ENCODE measurements at regions not wholly inside any gene's neighbourhood (a gene's known extent, or its start where the extent isn't known, plus 50 kb on each side); places are given as distances from the start of the nearest gene placed in this dataset.

DNA sequence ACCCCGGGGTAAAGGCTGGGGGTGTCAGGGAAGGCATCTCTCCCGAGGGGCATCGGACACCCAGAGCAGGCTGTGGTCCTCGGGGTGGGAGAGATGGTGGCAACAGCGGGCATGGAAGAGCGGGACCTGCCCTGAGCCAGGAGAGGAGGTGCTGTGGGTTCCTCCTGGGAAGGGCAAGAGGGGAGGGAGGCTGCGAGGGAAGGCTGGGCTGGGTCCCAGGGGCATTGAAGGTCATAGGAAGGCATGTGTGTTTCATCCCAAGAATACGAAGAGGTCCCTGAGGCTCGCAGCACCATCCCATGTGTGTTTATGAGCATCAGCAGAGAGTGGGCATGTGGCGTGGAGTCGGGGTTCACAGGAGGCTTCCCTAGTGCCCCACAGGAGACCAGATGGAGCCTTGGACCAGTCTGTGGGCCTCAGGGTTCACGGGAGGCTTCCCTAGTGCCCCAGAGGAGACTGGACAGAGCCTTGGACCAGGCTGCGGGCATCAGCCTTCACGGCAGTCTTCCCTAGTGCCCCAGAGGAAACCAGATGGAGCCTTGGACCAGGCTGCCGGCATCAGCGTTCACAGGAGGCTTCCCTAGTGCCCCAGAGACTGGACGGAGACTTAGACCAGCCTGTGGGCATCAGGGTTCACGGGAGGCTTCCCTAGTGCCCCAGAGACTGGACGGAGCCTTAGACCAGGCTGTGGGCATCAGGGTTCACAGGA is 420.6 kb downstream of the BRD1 start:
- TF ChIP-seq, protein P1, sequence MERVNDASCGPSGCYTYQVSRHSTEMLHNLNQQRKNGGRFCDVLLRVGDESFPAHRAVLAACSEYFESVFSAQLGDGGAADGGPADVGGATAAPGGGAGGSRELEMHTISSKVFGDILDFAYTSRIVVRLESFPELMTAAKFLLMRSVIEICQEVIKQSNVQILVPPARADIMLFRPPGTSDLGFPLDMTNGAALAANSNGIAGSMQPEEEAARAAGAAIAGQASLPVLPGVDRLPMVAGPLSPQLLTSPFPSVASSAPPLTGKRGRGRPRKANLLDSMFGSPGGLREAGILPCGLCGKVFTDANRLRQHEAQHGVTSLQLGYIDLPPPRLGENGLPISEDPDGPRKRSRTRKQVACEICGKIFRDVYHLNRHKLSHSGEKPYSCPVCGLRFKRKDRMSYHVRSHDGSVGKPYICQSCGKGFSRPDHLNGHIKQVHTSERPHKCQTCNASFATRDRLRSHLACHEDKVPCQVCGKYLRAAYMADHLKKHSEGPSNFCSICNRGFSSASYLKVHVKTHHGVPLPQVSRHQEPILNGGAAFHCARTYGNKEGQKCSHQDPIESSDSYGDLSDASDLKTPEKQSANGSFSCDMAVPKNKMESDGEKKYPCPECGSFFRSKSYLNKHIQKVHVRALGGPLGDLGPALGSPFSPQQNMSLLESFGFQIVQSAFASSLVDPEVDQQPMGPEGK (CRISPR knock-in tag; IDR thresholded peaks at IDR 0.05; ENCODE audit: borderline replicate concordance): no peak
- TF ChIP-seq ZFP3 (CRISPR knock-in tag; IDR thresholded peaks at IDR 0.05): no peak
- TF ChIP-seq ESRRG (CRISPR knock-in tag; IDR thresholded peaks at IDR 0.05): no peak

Data from SK-N-SH treated with all-trans-retinoic acid at 6 μM for 48 hours (cell line).